Upper lobe of left lung (tissue), 6 donors: ENCODE measurements at regions not wholly inside any gene's neighbourhood (a gene's known extent, or its start where the extent isn't known, plus 50 kb on each side); places are given as distances from the start of the nearest gene placed in this dataset.

Source experiments
- ATAC-seq, 2 donors: fragments of 200-7000 bp; cut with Tn5 transposase; one replicate each; pipeline ENCODE4 v1.9.1; 2022; ENCODE audit warnings: mild to moderate bottlenecking in 2 of 2, moderate library complexity in 2 of 2; ENCODE audit not compliant: low FRiP score in 2 of 2
- DNase-seq, 2 donors: peaks; one replicate each; pipeline ENCODE4 v3.0.0-alpha.2; 2019 to 2020
- H3K27ac ChIP-seq, 4 donors: fragments of 200-600 bp; sonication (generic); one replicate each; pipeline ENCODE4 v1.5.1; 2016 to 2019
- H3K27me3 ChIP-seq, 4 donors: fragments of 200-600 bp; sonication (generic); one replicate each; pipeline ENCODE4 v1.5.1; 2017 to 2019
- H3K36me3 ChIP-seq, 4 donors: fragments of 200-600 bp; sonication (generic); one replicate each; pipeline ENCODE4 v1.5.1; 2016 to 2019
- H3K4me1 ChIP-seq, 4 donors: fragments of 200-600 bp; sonication (generic); one replicate each; pipeline ENCODE4 v1.5.1; 2018 to 2019
- H3K4me3 ChIP-seq, 4 donors: fragments of 200-600 bp; sonication (generic); one replicate each; pipeline ENCODE4 v1.5.1; 2017 to 2019; ENCODE audit warnings: mild to moderate bottlenecking in 2 of 4, moderate library complexity in 1 of 4
- H3K9me3 ChIP-seq, 4 donors: fragments of 200-600 bp; sonication (generic); one replicate each; pipeline ENCODE4 v1.5.1; 2018 to 2019
- CTCF ChIP-seq, 6 experiments: fragments of 450-650 bp in 4 of 6; fragments of 200-600 bp in 2 of 6; sonication (generic) in 2 of 6; IDR thresholded peaks; one replicate each; pipeline ENCODE4 v1.5.1; 2016 to 2019; ENCODE audit warnings: antibody characterized with exemption in 6 of 6
- EP300 ChIP-seq, 4 donors: sonication (generic); formaldehyde crosslinking; IDR thresholded peaks; one replicate each; pipeline ENCODE4 v1.5.1; 2017; ENCODE audit warnings: antibody characterized with exemption in 4 of 4, control low read depth in 2 of 4
- POLR2A ChIP-seq, 4 donors: fragments of 450-650 bp; IDR thresholded peaks; one replicate each; pipeline ENCODE4 v1.5.1; 2016 to 2017; ENCODE audit warnings: antibody characterized with exemption in 4 of 4, mild to moderate bottlenecking in 2 of 4
- POLR2AphosphoS5 ChIP-seq, 2 donors: sonication (generic); formaldehyde crosslinking; IDR thresholded peaks; one replicate each; pipeline ENCODE4 v1.5.1; 2017; ENCODE audit warnings: antibody characterized with exemption in 2 of 2
- WGBS, 2 donors: methylation state at CpG; one replicate each; pipeline ENCODE4 v1.1.5; 2017 to 2018; 5-methylcytosine and 5-hydroxymethylcytosine counted together
- donor health status: DM: no; HTN: no; CAD: no; lungs with moderate emphysema.
- donor health status: DM: no; HTN: yes; CAD: no; lungs with severe emphysema.

GRCh38 chr9:26262421-26263107 lies 584.3 kb upstream of the TUSC1 start:
- Histone ChIP-seq H3K36me3 (no peaks in the 10 kb centered on the region), H3K9me3 (no peaks in the 10 kb centered on the region), H3K4me1 (no peaks in the 10 kb centered on the region), H3K27me3 (no peaks in the 10 kb centered on the region), H3K4me3 (no peak overlapping the region), H3K27ac (no peak overlapping the region)
- 66 to 68% methylated on average over 1 of the region's 1 CpG for WGBS, 2 donors
- DNase-seq (no peak), ATAC-seq (no peak)
- TF ChIP-seq CTCF (IDR thresholded peaks at IDR 0.05) (no peak), POLR2AphosphoS5 (IDR thresholded peaks at IDR 0.05) (no peak), EP300 (IDR thresholded peaks at IDR 0.05) (no peak), POLR2A (IDR thresholded peaks at IDR 0.05) (no peak)

GRCh38 chr9:26261503-26262330 lies 583.5 kb upstream of the TUSC1 start:
- WGBS, 2 donors, result 66% methylated on average over 3 of the region's 3 CpGs
- Histone ChIP-seq H3K27me3 (no peaks in the 10 kb centered on the region), H3K36me3 (no peaks in the 10 kb centered on the region), H3K4me3 (no peak overlapping the region), H3K4me1 (no peaks in the 10 kb centered on the region), H3K27ac (no peak overlapping the region), H3K9me3 (no peaks in the 10 kb centered on the region)
- ATAC-seq (no peak), DNase-seq (no peak)
- TF ChIP-seq EP300 (IDR thresholded peaks at IDR 0.05) (no peak), POLR2AphosphoS5 (IDR thresholded peaks at IDR 0.05) (no peak), CTCF (IDR thresholded peaks at IDR 0.05) (no peak), POLR2A (IDR thresholded peaks at IDR 0.05) (no peak)

GRCh38 chr9:26260238-26260637 lies 582.0 kb upstream of the TUSC1 start:
- H3K36me3 ChIP-seq, result no peaks in the 10 kb centered on the region
- WGBS, 2 donors, result 59 to 71% methylated on average over 3 of the region's 3 CpGs
- no peak overlapping the region for H3K27ac ChIP-seq
- DNase-seq (no peak), ATAC-seq (no peak)
- TF ChIP-seq POLR2AphosphoS5 (IDR thresholded peaks at IDR 0.05) (no peak), EP300 (IDR thresholded peaks at IDR 0.05) (no peak), CTCF (IDR thresholded peaks at IDR 0.05) (no peak), POLR2A (IDR thresholded peaks at IDR 0.05) (no peak)
- H3K9me3 ChIP-seq, result no peaks in the 10 kb centered on the region
- no peaks in the 10 kb centered on the region for H3K4me1 ChIP-seq
- no peak overlapping the region for H3K4me3 ChIP-seq
- H3K27me3 ChIP-seq, result no peaks in the 10 kb centered on the region

GRCh38 chr9:26247861-26248260 lies 569.6 kb upstream of the TUSC1 start:
- no peak for ATAC-seq
- Histone ChIP-seq H3K4me1 (no peaks in the 10 kb centered on the region), H3K27ac (no peak overlapping the region), H3K36me3 (no peaks in the 10 kb centered on the region), H3K9me3 (no peaks in the 10 kb centered on the region), H3K27me3 (no peaks in the 10 kb centered on the region), H3K4me3 (no peak overlapping the region)
- TF ChIP-seq CTCF (IDR thresholded peaks at IDR 0.05) (no peak), POLR2A (IDR thresholded peaks at IDR 0.05) (no peak), EP300 (IDR thresholded peaks at IDR 0.05) (no peak), POLR2AphosphoS5 (IDR thresholded peaks at IDR 0.05) (no peak)
- DNase-seq, result no peak
- WGBS, 2 donors, result 89 to 100% methylated on average over 1 of the region's 1 CpG
